ENCODE measurements at regions not wholly inside any gene's neighbourhood (a gene's known extent, or its start where the extent isn't known, plus 50 kb on each side); places are given as distances from the start of the nearest gene placed in this dataset.

DNA sequence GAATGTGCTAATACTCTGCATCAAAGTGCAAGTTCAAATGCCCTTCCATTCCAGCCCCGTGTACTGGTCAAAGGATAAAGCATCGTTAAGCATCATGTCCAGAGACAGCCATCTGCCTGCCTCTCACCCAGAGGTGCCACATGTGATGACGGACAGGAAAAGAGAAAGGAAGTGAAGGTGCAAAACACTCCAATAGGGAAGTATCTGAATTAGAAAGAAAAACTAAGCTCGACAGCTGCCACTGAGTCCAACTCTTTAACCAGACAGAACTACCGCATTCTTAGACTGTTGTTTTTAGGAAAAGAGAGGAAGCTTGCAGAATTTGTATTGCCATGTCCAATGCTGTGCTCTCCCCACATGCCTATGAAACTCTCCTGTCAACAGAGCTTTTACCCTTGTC, 465.0 kb upstream of the SOX5 start:
- Histone ChIP-seq H3K9me3 (ENCODE audit: control insufficient read depth, low read depth, low read length) (no peaks in the 10 kb centered on the region), H3K27me3 (ENCODE audit: control insufficient read depth, extremely low read depth, insufficient read depth, low read length) (no peaks in the 10 kb centered on the region), H3K9me1 (ENCODE audit: control insufficient read depth, extremely low read depth, insufficient read depth, low read length) (no peaks in the 10 kb centered on the region), H3K4me3 (ENCODE audit: control insufficient read depth in 2 of 3, extremely low read depth in 1 of 3, insufficient read depth in 2 of 3, low read depth in 1 of 3, low read length in 3 of 3) (no peak overlapping the region), H2AFZ (ENCODE audit: control insufficient read depth, low read length) (no peak overlapping the region), H4K20me1 (ENCODE audit: control insufficient read depth, extremely low read depth, insufficient read depth, low read length) (no peaks in the 10 kb centered on the region), H3K36me3 (ENCODE audit: control insufficient read depth in 2 of 2, extremely low read depth in 1 of 2, insufficient read depth in 2 of 2, low read length in 2 of 2) (no peaks in the 10 kb centered on the region), H3K79me2 (ENCODE audit: control insufficient read depth, insufficient read depth, low read length) (no peaks in the 10 kb centered on the region), H3K4me1 (ENCODE audit: control insufficient read depth, extremely low read depth, insufficient read depth, low read length) (no peaks in the 10 kb centered on the region), H3K27ac (ENCODE audit: control insufficient read depth, insufficient read depth, low read length) (no peak overlapping the region), H3K9ac (ENCODE audit: control insufficient read depth, extremely low read depth, insufficient read depth, low read length) (no peak overlapping the region), H3K4me2 (ENCODE audit: control insufficient read depth, extremely low read depth, insufficient read depth, low read depth, low read length) (no peak overlapping the region)
- DNase-seq (ENCODE audit: low read depth, low spot score) (no peak), FAIRE-seq (no peak)
- dilution Hi-C loops (cut with MboI; ENCODE audit: extremely low pct_ligation_motif_present, low sequenced_read_pairs) = no loop called here
- TF ChIP-seq, protein P1, sequence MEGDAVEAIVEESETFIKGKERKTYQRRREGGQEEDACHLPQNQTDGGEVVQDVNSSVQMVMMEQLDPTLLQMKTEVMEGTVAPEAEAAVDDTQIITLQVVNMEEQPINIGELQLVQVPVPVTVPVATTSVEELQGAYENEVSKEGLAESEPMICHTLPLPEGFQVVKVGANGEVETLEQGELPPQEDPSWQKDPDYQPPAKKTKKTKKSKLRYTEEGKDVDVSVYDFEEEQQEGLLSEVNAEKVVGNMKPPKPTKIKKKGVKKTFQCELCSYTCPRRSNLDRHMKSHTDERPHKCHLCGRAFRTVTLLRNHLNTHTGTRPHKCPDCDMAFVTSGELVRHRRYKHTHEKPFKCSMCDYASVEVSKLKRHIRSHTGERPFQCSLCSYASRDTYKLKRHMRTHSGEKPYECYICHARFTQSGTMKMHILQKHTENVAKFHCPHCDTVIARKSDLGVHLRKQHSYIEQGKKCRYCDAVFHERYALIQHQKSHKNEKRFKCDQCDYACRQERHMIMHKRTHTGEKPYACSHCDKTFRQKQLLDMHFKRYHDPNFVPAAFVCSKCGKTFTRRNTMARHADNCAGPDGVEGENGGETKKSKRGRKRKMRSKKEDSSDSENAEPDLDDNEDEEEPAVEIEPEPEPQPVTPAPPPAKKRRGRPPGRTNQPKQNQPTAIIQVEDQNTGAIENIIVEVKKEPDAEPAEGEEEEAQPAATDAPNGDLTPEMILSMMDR (optimal IDR thresholded peaks at IDR 0.05 in 1 of 3, IDR thresholded peaks at IDR 0.05 in 1 of 3, conservative IDR thresholded peaks at IDR 0.05 in 1 of 3; ENCODE audit: extremely low read depth in 1 of 3, insufficient read depth in 2 of 3, low read length in 3 of 3) = no peak
- no peak for TF ChIP-seq EZH2 (IDR thresholded peaks at IDR 0.05; ENCODE audit: low read length)

DNA sequence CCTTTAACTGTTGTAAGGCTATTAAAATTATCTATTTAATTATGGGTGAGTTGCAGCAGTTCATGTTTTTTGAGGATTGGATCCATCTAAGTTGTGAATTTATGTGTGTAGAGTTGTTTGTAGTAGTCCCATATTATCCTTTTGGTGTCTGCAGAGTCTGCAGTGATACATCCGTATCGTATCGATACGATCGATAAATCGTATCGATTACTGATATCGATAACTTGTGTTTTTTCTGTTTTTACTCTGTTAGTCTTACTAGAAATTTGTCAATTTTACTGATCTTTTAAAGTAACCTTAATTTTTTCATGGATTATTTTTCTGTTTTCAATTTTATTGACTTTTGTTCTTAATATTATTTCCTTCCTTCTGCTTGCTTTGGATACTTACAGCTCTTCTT, 462.5 kb upstream of the SOX5 start:
- H3K9me3 ChIP-seq (ENCODE audit: control insufficient read depth, low read depth, low read length) = no peaks in the 10 kb centered on the region
- H3K27me3 ChIP-seq (ENCODE audit: control insufficient read depth, extremely low read depth, insufficient read depth, low read length) = no peaks in the 10 kb centered on the region
- H3K4me1 ChIP-seq (ENCODE audit: control insufficient read depth, extremely low read depth, insufficient read depth, low read length) = peaks cover 2% of the 10 kb centered on the region
- H2AFZ ChIP-seq (ENCODE audit: control insufficient read depth, low read length) = no peak overlapping the region
- H3K27ac ChIP-seq (ENCODE audit: control insufficient read depth, insufficient read depth, low read length) = no peak overlapping the region
- no peak overlapping the region for H3K4me3 ChIP-seq (ENCODE audit: control insufficient read depth in 2 of 3, extremely low read depth in 1 of 3, insufficient read depth in 2 of 3, low read depth in 1 of 3, low read length in 3 of 3)
- no peaks in the 10 kb centered on the region for H3K36me3 ChIP-seq (ENCODE audit: control insufficient read depth in 2 of 2, extremely low read depth in 1 of 2, insufficient read depth in 2 of 2, low read length in 2 of 2)
- no peak overlapping the region for H3K9ac ChIP-seq (ENCODE audit: control insufficient read depth, extremely low read depth, insufficient read depth, low read length)
- H3K4me2 ChIP-seq (ENCODE audit: control insufficient read depth, extremely low read depth, insufficient read depth, low read depth, low read length) = no peak overlapping the region
- no peak for TF ChIP-seq EZH2 (IDR thresholded peaks at IDR 0.05; ENCODE audit: low read length)
- TF ChIP-seq, protein P1 (optimal IDR thresholded peaks at IDR 0.05 in 1 of 3, IDR thresholded peaks at IDR 0.05 in 1 of 3, conservative IDR thresholded peaks at IDR 0.05 in 1 of 3; ENCODE audit: extremely low read depth in 1 of 3, insufficient read depth in 2 of 3, low read length in 3 of 3) = no peak
- H3K79me2 ChIP-seq (ENCODE audit: control insufficient read depth, insufficient read depth, low read length) = no peaks in the 10 kb centered on the region
- no peak for FAIRE-seq
- H4K20me1 ChIP-seq (ENCODE audit: control insufficient read depth, extremely low read depth, insufficient read depth, low read length) = no peaks in the 10 kb centered on the region
- H3K9me1 ChIP-seq (ENCODE audit: control insufficient read depth, extremely low read depth, insufficient read depth, low read length) = no peaks in the 10 kb centered on the region
- dilution Hi-C loops (cut with MboI; ENCODE audit: extremely low pct_ligation_motif_present, low sequenced_read_pairs) = no loop called here
- no peak for DNase-seq (ENCODE audit: low read depth, low spot score)

Data from keratinocyte (primary cell).